GM12864 (cell line): ENCODE measurements at regions not wholly inside any gene's neighbourhood (a gene's known extent, or its start where the extent isn't known, plus 50 kb on each side); places are given as distances from the start of the nearest gene placed in this dataset.

Experiments
- DNase-seq: peaks from one replicate; pipeline ENCODE4 v3.0.0-alpha.2; 2011; ENCODE audit warnings: low read depth
- H3K4me3 ChIP-seq: 2 replicates; pipeline ENCODE4 v1.5.1; 2011; ENCODE audit warnings: mild to moderate bottlenecking, low read depth, low read length, control low read depth
- CTCF ChIP-seq: IDR thresholded peaks from 2 replicates; pipeline ENCODE4 v1.5.1; 2011; ENCODE audit warnings: low read depth, mild to moderate bottlenecking, moderate library complexity, low read length, control low read depth, inconsistent platforms; ENCODE audit errors: missing control alignments

GRCh38 chr20:62551407-62552323 lies 75.9 kb upstream of the GATA5 start:
- no peak for TF ChIP-seq CTCF
- no peak for DNase-seq
- no peak overlapping the region for H3K4me3 ChIP-seq

GRCh38 chr20:62552613-62553012 lies 76.8 kb upstream of the GATA5 start:
- no peak overlapping the region for H3K4me3 ChIP-seq
- DNase-seq = no peak
- TF ChIP-seq CTCF = no peak

- no peak for TF ChIP-seq CTCF
- DNase-seq = no peak
- H3K4me3 ChIP-seq = no peak overlapping the region
These were observed 77.5 kb upstream of the GATA5 start for GRCh38 chr20:62553136-62553837.

GRCh38 chr20:62553838-62554161 lies 78.0 kb upstream of the GATA5 start:
- no peak for DNase-seq
- no peak overlapping the region for H3K4me3 ChIP-seq
- TF ChIP-seq CTCF = no peak

GRCh38 chr20:62554214-62554897 lies 78.6 kb upstream of the GATA5 start:
- H3K4me3 ChIP-seq = no peak overlapping the region
- TF ChIP-seq CTCF = no peak
- no peak for DNase-seq

GRCh38 chr20:62554898-62555641 lies 79.3 kb upstream of the GATA5 start:
- H3K4me3 ChIP-seq = no peak overlapping the region
- no peak for TF ChIP-seq CTCF
- DNase-seq = no peak
